ENCODE measurements at regions not wholly inside any gene's neighbourhood (a gene's known extent, or its start where the extent isn't known, plus 50 kb on each side); places are given as distances from the start of the nearest gene placed in this dataset.

DNA sequence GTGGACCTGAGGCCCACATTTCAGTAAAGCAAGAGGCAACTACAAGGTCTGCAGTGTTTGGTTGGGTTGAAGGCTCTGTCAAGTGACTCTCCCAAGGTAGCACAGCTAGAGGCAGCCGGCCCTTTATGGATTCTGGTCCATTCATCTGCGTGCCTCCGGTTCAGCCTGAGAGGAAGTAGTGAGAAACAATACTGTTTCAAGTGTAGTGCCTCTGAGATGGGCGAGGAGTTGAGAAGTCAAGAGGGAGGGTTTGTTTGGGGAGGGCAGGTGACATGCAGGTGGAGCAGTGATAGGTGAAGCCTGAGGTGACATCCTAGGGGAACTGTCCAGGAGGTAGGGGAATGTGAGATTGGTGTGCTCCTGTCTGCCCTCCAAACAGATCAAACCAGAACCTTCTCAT is 933.5 kb downstream of the VRK1 start:
- TF ChIP-seq CTCF (IDR thresholded peaks at IDR 0.05) (no peak), POLR2A (IDR thresholded peaks at IDR 0.05) (no peak), POLR2AphosphoS5 (IDR thresholded peaks at IDR 0.05) (no peak)

Measured in breast epithelium (tissue), 3 donors.